HepG2 (cell line): ENCODE measurements at regions not wholly inside any gene's neighbourhood (a gene's known extent, or its start where the extent isn't known, plus 50 kb on each side); places are given as distances from the start of the nearest gene placed in this dataset.

ENCODE experiments used
- ATAC-seq: fragments of 200-7000 bp; cut with Tn5 transposase; 3 replicates; pipeline ENCODE4 v1.9.1; 2020; ENCODE audit warnings: mild to moderate bottlenecking, moderate library complexity
- BruUV-seq: library from RNA; stranded (reverse); fragments of 400-500 nt; replicated peaks from 2 replicates; lab custom pipeline; 2021; lab: Mats Ljungman, UMichigan
- CTCF ChIA-PET: fragments of 300-600 bp; formaldehyde crosslinking; extraction: SDS; loops from one replicate; lab custom pipeline; 2021; ENCODE audit warnings: low total read pairs, inconsistent platforms, low intra/inter-chr PET ratio; lab: Yijun Ruan, JAX
- POLR2A ChIA-PET: fragments of 350-600 bp; sonication (Branson Sonifier 250); formaldehyde crosslinking; loops from one replicate; lab custom pipeline; 2020; ENCODE audit warnings: antibody characterized with exemption, inconsistent platforms; lab: Yijun Ruan, JAX
- DNase-seq: peaks from one replicate; pipeline ENCODE4 v3.0.0-alpha.2; 2015; ENCODE audit warnings: low spot score
- FAIRE-seq: peaks from 3 replicates; lab custom pipeline; 2011; peaks lifted over from hg19 to GRCh38; lab: Jason Lieb, UNC
- H2AFZ ChIP-seq: one replicate; pipeline ENCODE4 v1.6.1; 2011; ENCODE audit warnings: low read length, inconsistent platforms
- H3K27ac ChIP-seq: fragments of 300-600 bp; 3 replicates; pipeline ENCODE4 v1.8.0; 2011; ENCODE audit warnings: mixed run types, mild to moderate bottlenecking, mixed read lengths, low read length, inconsistent platforms; ENCODE audit not compliant: insufficient read depth; ENCODE audit errors: extremely low read length
- H3K27me3 ChIP-seq, 2 experiments: fragments of 200-600 bp in 1 of 2; 2 replicates in 1 of 2; 3 replicates in 1 of 2; pipeline versions ENCODE4 v1.6.0 to v1.8.0; 2011; ENCODE audit warnings: low read length in 2 of 2, mild to moderate bottlenecking in 2 of 2, moderate library complexity in 2 of 2, inconsistent platforms in 1 of 2; ENCODE audit not compliant: insufficient read depth in 2 of 2, control insufficient read depth in 1 of 2
- H3K36me3 ChIP-seq, 2 experiments: fragments of 200-600 bp in 1 of 2; replicated peaks in 1 of 2; 2 replicates in 1 of 2; 3 replicates in 1 of 2; pipeline versions ENCODE4 v1.5.1 to v1.8.0; 2011; ENCODE audit warnings: low read length in 2 of 2, inconsistent platforms in 1 of 2; ENCODE audit not compliant: insufficient read depth in 2 of 2, control insufficient read depth in 1 of 2
- H3K4me1 ChIP-seq: 2 replicates; pipeline ENCODE4 v1.5.1; 2012; ENCODE audit warnings: low read length, inconsistent platforms; ENCODE audit not compliant: insufficient read depth
- H3K4me2 ChIP-seq: 2 replicates; pipeline ENCODE4 v1.6.0; 2011; ENCODE audit warnings: low read depth, low read length, inconsistent platforms
- H3K4me3 ChIP-seq, 3 experiments: fragments of 200-600 bp in 1 of 3; sonication (generic), shearing (Covaris generic) in 1 of 3; replicated peaks in 1 of 3; 2 replicates each; pipeline ENCODE4 v1.5.1; 2011 to 2016; ENCODE audit warnings: low read length in 3 of 3, inconsistent platforms in 2 of 3, low read depth in 2 of 3, mild to moderate bottlenecking in 2 of 3, control low read depth in 1 of 3, mixed read lengths in 1 of 3; ENCODE audit not compliant: insufficient read depth in 1 of 3
- H3K79me2 ChIP-seq: one replicate; pipeline ENCODE4 v1.6.1; 2011; ENCODE audit warnings: low read length, inconsistent platforms; ENCODE audit not compliant: insufficient read depth
- H3K9ac ChIP-seq: 2 replicates; pipeline ENCODE4 v1.6.0; 2011; ENCODE audit warnings: mild to moderate bottlenecking, low read depth, low read length, inconsistent platforms; ENCODE audit not compliant: insufficient read depth
- H3K9me3 ChIP-seq: 2 replicates; pipeline ENCODE4 v1.5.1; 2012; ENCODE audit warnings: mild to moderate bottlenecking, low read length
- H4K20me1 ChIP-seq: 2 replicates; pipeline ENCODE4 v1.6.0; 2011; ENCODE audit warnings: inconsistent platforms, mild to moderate bottlenecking, low read length, moderate library complexity; ENCODE audit not compliant: insufficient read depth
- IRF2 ChIP-seq: IDR thresholded peaks from 2 replicates; pipeline ENCODE4 v1.6.1; 2018; ENCODE audit warnings: missing genetic modification reagents, missing compliant biosample characterization
- PAWR ChIP-seq: sonication (generic); formaldehyde crosslinking; IDR thresholded peaks from 2 replicates; pipeline ENCODE4 v1.4.0; 2020; ENCODE audit warnings: missing genetic modification reagents, mild to moderate bottlenecking, borderline replicate concordance
- ZBTB20 ChIP-seq: sonication (generic); formaldehyde crosslinking; IDR thresholded peaks from 2 replicates; pipeline ENCODE4 v1.8.1; 2023; ENCODE audit warnings: missing genetic modification reagents, low read depth, mild to moderate bottlenecking, borderline replicate concordance
- ZC3H4 ChIP-seq: sonication (generic); formaldehyde crosslinking; IDR thresholded peaks from 2 replicates; pipeline ENCODE4 v1.4.0; 2020; ENCODE audit warnings: missing genetic modification reagents, borderline replicate concordance
- ZFP82 ChIP-seq: sonication (generic); formaldehyde crosslinking; IDR thresholded peaks from 2 replicates; pipeline ENCODE4 v1.5.1; 2020; ENCODE audit warnings: mild to moderate bottlenecking, missing genetic modification reagents, borderline replicate concordance
- ZNF138 ChIP-seq: sonication (generic); formaldehyde crosslinking; IDR thresholded peaks from 2 replicates; pipeline ENCODE4 v1.5.0; 2020; ENCODE audit warnings: mild to moderate bottlenecking, low read depth, missing genetic modification reagents
- ZNF234 ChIP-seq: sonication (generic); formaldehyde crosslinking; conservative IDR thresholded peaks from 2 replicates; pipeline ENCODE4 v1.5.1; 2020; ENCODE audit warnings: mild to moderate bottlenecking, missing genetic modification reagents
- ZNF253 ChIP-seq: sonication (generic); formaldehyde crosslinking; IDR thresholded peaks from 2 replicates; pipeline ENCODE4 v1.8.0; 2022; ENCODE audit warnings: mild to moderate bottlenecking, missing genetic modification reagents, borderline replicate concordance
- ZNF3 ChIP-seq: IDR thresholded peaks from 2 replicates; pipeline ENCODE4 v1.7.0; 2017; ENCODE audit warnings: inconsistent platforms
- ZNF329 ChIP-seq: sonication (generic); formaldehyde crosslinking; IDR thresholded peaks from 2 replicates; pipeline ENCODE4 v1.9.0; 2021; ENCODE audit warnings: low read depth, mild to moderate bottlenecking, missing genetic modification reagents
- ZNF530 ChIP-seq: sonication (generic); formaldehyde crosslinking; IDR thresholded peaks from 2 replicates; pipeline ENCODE4 v1.5.0; 2020; ENCODE audit warnings: low read depth, mild to moderate bottlenecking, missing genetic modification reagents
- ZNF672 ChIP-seq: sonication (generic); formaldehyde crosslinking; IDR thresholded peaks from 2 replicates; pipeline ENCODE4 v1.8.1; 2022; ENCODE audit warnings: missing genetic modification reagents
- ZNF780A ChIP-seq: sonication (generic); formaldehyde crosslinking; IDR thresholded peaks from 2 replicates; pipeline ENCODE4 v1.8.0; 2022; ENCODE audit warnings: mild to moderate bottlenecking, missing genetic modification reagents, moderate library complexity
- WGBS: methylation state at CpG from one replicate; pipeline ENCODE4 v1.1.6; 2017; ENCODE audit warnings: low lambda C conversion rate; 5-methylcytosine and 5-hydroxymethylcytosine counted together
- in situ Hi-C: cut with HindIII; loops from 2 replicates; pipeline ENCODE4 v1.10.0; 2017; ENCODE audit warnings: low pct_unique_long_range_greater_than_20kb; ENCODE audit not compliant: extremely low pct_ligation_motif_present
- intact Hi-C: fragments of 100-400 bp; cut with micrococcal nuclease; formaldehyde crosslinking; loops from one replicate; pipeline ENCODE4 v1.10.0; 2022; ENCODE audit not compliant: unreplicated experiment
- TF ChIP-seq, protein P1 (sequence below): conservative IDR thresholded peaks from 2 replicates; pipeline ENCODE4 v1.6.1; 2018; ENCODE audit warnings: missing genetic modification reagents
- TF ChIP-seq, protein P2 (sequence below): IDR thresholded peaks from 2 replicates; pipeline ENCODE4 v1.6.1; 2018; ENCODE audit warnings: missing genetic modification reagents
- TF ChIP-seq, protein P3 (sequence below): sonication (generic); formaldehyde crosslinking; IDR thresholded peaks from 2 replicates; pipeline ENCODE4 v1.4.0; 2020; ENCODE audit warnings: missing genetic modification reagents
- TF ChIP-seq, protein P4 (sequence below): sonication (generic); formaldehyde crosslinking; IDR thresholded peaks from 2 replicates; pipeline ENCODE4 v1.8.0; 2022; ENCODE audit warnings: missing genetic modification reagents, mild to moderate bottlenecking, borderline replicate concordance

DNA sequence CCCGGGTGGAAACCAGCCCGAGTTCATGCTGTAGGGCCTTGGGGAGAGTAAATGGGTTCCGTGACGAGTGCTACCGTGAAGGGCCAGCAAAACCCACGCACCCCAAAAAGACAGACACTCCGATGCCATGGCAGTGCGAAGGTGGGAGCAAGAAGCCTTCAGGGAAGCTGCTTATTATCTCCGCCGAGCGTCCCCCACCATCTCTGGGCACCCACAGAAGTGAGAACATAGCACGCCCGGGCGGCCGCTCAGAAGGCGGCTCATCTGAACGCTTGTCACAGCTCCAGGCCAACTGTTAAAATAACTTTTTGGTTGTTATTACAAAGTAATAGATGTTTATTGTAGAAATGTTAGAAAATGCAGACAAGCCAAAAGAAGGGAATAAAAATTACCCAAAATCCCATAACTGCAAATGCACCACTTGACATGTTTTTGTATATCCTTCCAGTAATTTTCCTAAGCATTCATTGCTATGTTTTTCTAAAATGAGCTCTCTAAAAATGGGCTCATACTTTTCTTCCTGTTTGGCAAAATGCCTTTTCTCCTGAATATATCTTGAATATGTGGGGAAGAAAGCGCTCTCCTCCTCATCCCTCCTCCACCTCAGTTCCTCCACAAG, 234.9 kb downstream of the NPHP4 start:
- H3K79me2 ChIP-seq: no peaks in the 10 kb centered on the region
- WGBS: 54% methylated on average over 10 of the region's 18 CpGs
- no peaks in the 10 kb centered on the region for H3K36me3 ChIP-seq
- no TSS peak for BruUV-seq
- H3K9ac ChIP-seq: no peak overlapping the region
- no peak for TF ChIP-seq ZNF329 (CRISPR knock-in tag)
- no peak for TF ChIP-seq ZNF234
- no peak for TF ChIP-seq ZC3H4 (CRISPR knock-in tag)
- TF ChIP-seq, protein P1, sequence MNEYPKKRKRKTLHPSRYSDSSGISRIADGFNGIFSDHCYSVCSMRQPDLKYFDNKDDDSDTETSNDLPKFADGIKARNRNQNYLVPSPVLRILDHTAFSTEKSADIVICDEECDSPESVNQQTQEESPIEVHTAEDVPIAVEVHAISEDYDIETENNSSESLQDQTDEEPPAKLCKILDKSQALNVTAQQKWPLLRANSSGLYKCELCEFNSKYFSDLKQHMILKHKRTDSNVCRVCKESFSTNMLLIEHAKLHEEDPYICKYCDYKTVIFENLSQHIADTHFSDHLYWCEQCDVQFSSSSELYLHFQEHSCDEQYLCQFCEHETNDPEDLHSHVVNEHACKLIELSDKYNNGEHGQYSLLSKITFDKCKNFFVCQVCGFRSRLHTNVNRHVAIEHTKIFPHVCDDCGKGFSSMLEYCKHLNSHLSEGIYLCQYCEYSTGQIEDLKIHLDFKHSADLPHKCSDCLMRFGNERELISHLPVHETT (CRISPR knock-in tag): no peak
- TF ChIP-seq, protein P2, sequence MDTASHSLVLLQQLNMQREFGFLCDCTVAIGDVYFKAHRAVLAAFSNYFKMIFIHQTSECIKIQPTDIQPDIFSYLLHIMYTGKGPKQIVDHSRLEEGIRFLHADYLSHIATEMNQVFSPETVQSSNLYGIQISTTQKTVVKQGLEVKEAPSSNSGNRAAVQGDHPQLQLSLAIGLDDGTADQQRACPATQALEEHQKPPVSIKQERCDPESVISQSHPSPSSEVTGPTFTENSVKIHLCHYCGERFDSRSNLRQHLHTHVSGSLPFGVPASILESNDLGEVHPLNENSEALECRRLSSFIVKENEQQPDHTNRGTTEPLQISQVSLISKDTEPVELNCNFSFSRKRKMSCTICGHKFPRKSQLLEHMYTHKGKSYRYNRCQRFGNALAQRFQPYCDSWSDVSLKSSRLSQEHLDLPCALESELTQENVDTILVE (CRISPR knock-in tag): no peak
- TF ChIP-seq, protein P3, sequence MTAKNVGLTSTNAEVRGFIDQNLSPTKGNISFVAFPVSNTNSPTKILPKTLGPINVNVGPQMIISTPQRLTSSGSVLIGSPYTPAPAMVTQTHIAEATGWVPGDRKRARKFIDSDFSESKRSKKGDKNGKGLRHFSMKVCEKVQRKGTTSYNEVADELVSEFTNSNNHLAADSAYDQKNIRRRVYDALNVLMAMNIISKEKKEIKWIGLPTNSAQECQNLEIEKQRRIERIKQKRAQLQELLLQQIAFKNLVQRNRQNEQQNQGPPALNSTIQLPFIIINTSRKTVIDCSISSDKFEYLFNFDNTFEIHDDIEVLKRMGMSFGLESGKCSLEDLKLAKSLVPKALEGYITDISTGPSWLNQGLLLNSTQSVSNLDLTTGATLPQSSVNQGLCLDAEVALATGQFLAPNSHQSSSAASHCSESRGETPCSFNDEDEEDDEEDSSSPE (CRISPR knock-in tag): no peak
- no peak for TF ChIP-seq ZFP82
- no peak for TF ChIP-seq ZNF780A
- TF ChIP-seq ZBTB20 (CRISPR knock-in tag): no peak
- no peak for TF ChIP-seq ZNF3 (CRISPR knock-in tag)
- TF ChIP-seq IRF2 (CRISPR knock-in tag): no peak
- TF ChIP-seq PAWR: no peak
- no peak for TF ChIP-seq ZNF672
- no peak for TF ChIP-seq ZNF253 (CRISPR knock-in tag)
- TF ChIP-seq, protein P4, sequence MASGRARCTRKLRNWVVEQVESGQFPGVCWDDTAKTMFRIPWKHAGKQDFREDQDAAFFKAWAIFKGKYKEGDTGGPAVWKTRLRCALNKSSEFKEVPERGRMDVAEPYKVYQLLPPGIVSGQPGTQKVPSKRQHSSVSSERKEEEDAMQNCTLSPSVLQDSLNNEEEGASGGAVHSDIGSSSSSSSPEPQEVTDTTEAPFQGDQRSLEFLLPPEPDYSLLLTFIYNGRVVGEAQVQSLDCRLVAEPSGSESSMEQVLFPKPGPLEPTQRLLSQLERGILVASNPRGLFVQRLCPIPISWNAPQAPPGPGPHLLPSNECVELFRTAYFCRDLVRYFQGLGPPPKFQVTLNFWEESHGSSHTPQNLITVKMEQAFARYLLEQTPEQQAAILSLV: no peak
- TF ChIP-seq ZNF138 (CRISPR knock-in tag): no peak
- TF ChIP-seq ZNF530: no peak
- no peak overlapping the region for H3K27ac ChIP-seq
- FAIRE-seq (no peak), DNase-seq (no peak), ATAC-seq (no peak)
- no peaks in the 10 kb centered on the region for H3K9me3 ChIP-seq
- H2AFZ ChIP-seq: no peak overlapping the region
- no peak overlapping the region for H3K4me3 ChIP-seq
- CTCF ChIA-PET: no interaction called here
- H3K4me1 ChIP-seq: no peaks in the 10 kb centered on the region
- H3K4me2 ChIP-seq: no peak overlapping the region
- H4K20me1 ChIP-seq: no peaks in the 10 kb centered on the region
- POLR2A ChIA-PET: no interaction called here
- H3K27me3 ChIP-seq: peaks cover 8 to 62% of the 10 kb centered on the region in 2 experiments
- in situ Hi-C loops: no loop called here
- intact Hi-C loops: no loop called here
